MM.1S (cell line): ENCODE measurements at regions not wholly inside any gene's neighbourhood (a gene's known extent, or its start where the extent isn't known, plus 50 kb on each side); places are given as distances from the start of the nearest gene placed in this dataset.

ENCODE experiments used
- DNase-seq: peaks from one replicate; pipeline ENCODE4 v3.0.0-alpha.2; 2015
- H2AFZ ChIP-seq: fragments of 300-600 bp; sonication (generic); 2 replicates; pipeline ENCODE4 v1.6.0; 2016; ENCODE audit warnings: antibody characterized with exemption, low read length
- H3F3A ChIP-seq: fragments of 300-600 bp; sonication (generic); 2 replicates; pipeline ENCODE4 v1.6.1; 2016; ENCODE audit warnings: mild to moderate bottlenecking, antibody characterized with exemption, low read length, moderate library complexity, mixed read lengths; ENCODE audit not compliant: insufficient read depth
- H3K27ac ChIP-seq: fragments of 300-600 bp; sonication (generic); 2 replicates; pipeline ENCODE4 v1.5.1; 2016; ENCODE audit warnings: mild to moderate bottlenecking, low read length
- H3K27me3 ChIP-seq: fragments of 300-600 bp; sonication (generic); replicated peaks from 2 replicates; pipeline ENCODE4 v1.6.0; 2016; ENCODE audit warnings: low read length; ENCODE audit not compliant: insufficient read depth
- H3K36me3 ChIP-seq: fragments of 300-600 bp; sonication (generic); replicated peaks from 2 replicates; pipeline ENCODE4 v1.6.1; 2016; ENCODE audit warnings: mild to moderate bottlenecking, low read length, mixed read lengths; ENCODE audit not compliant: insufficient read depth
- H3K4me1 ChIP-seq: fragments of 300-600 bp; sonication (generic); 2 replicates; pipeline ENCODE4 v1.6.1; 2016; ENCODE audit warnings: low read length, mixed read lengths
- H3K4me2 ChIP-seq: fragments of 300-600 bp; sonication (generic); 2 replicates; pipeline ENCODE4 v1.6.0; 2016; ENCODE audit warnings: low read depth, low read length
- H3K4me3 ChIP-seq: fragments of 300-600 bp; sonication (generic); 2 replicates; pipeline ENCODE4 v1.5.1; 2016; ENCODE audit warnings: low read length, mixed read lengths
- H3K79me2 ChIP-seq: fragments of 300-600 bp; sonication (generic); 2 replicates; pipeline ENCODE4 v1.6.1; 2016; ENCODE audit warnings: mixed run types, low read length, mixed read lengths
- H3K9ac ChIP-seq: fragments of 300-600 bp; sonication (generic); 2 replicates; pipeline ENCODE4 v1.6.1; 2016; ENCODE audit warnings: low read length, mixed read lengths
- H3K9me2 ChIP-seq: fragments of 300-600 bp; sonication (generic); replicated peaks from 2 replicates; pipeline ENCODE4 v1.6.1; 2016; ENCODE audit warnings: mild to moderate bottlenecking, low read length, mixed read lengths; ENCODE audit not compliant: insufficient read depth
- H3K9me3 ChIP-seq: fragments of 300-600 bp; sonication (generic); replicated peaks from 2 replicates; pipeline ENCODE4 v1.6.1; 2016; ENCODE audit warnings: mild to moderate bottlenecking, low read length, mixed read lengths; ENCODE audit not compliant: insufficient read depth
- H4K20me1 ChIP-seq: fragments of 300-600 bp; sonication (generic); 2 replicates; pipeline ENCODE4 v1.6.1; 2016; ENCODE audit warnings: mild to moderate bottlenecking, low read length, moderate library complexity, mixed read lengths; ENCODE audit not compliant: insufficient read depth
- EZH2 ChIP-seq: fragments of 300-600 bp; sonication (generic); optimal IDR thresholded peaks from 2 replicates; pipeline ENCODE3; 2017; ENCODE audit warnings: low read depth, mild to moderate bottlenecking, antibody characterized with exemption, low read length, mixed read lengths
- EZH2phosphoT487 ChIP-seq: fragments of 300-600 bp; sonication (generic); IDR thresholded peaks from 2 replicates; pipeline ENCODE4 v1.6.1; 2018; ENCODE audit warnings: antibody characterized with exemption, low read length
- TF ChIP-seq, protein P1 (sequence below): fragments of 300-600 bp; sonication (generic); IDR thresholded peaks from 2 replicates; pipeline ENCODE4 v1.5.1; 2016; ENCODE audit warnings: antibody characterized with exemption, low read length, mixed read lengths

DNA sequence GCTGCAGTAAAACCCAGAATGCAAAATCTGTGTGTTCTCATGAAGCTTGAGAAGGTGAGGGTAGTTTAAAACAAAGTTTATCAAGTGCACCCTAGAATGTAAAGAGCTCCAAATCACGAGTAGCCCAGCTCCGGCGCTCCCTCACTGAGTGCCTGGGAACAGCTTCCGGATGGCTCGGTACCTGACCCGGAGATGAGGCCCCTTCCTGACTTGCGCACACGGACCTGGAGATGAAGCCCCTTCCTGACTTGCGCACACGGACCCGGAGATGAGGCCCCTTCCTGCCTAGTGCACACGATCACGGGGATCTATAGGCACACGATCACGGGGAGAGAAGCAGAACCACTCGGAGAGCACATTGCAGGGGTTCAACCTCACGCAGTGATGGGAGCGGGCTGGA is 322.1 kb upstream of the RNF32 start:
- H3K4me3 ChIP-seq = no peak overlapping the region
- H3F3A ChIP-seq = no peaks in the 10 kb centered on the region
- H3K27ac ChIP-seq = no peak overlapping the region
- no peaks in the 10 kb centered on the region for H3K4me1 ChIP-seq
- H3K9me3 ChIP-seq = no peaks in the 10 kb centered on the region
- no peaks in the 10 kb centered on the region for H3K79me2 ChIP-seq
- no peak overlapping the region for H3K9ac ChIP-seq
- H3K27me3 ChIP-seq = no peaks in the 10 kb centered on the region
- H4K20me1 ChIP-seq = no peaks in the 10 kb centered on the region
- H2AFZ ChIP-seq = no peak overlapping the region
- no peaks in the 10 kb centered on the region for H3K36me3 ChIP-seq
- no peak for DNase-seq
- no peak overlapping the region for H3K4me2 ChIP-seq
- no peaks in the 10 kb centered on the region for H3K9me2 ChIP-seq
- TF ChIP-seq EZH2phosphoT487 (no peak), EZH2 (no peak)
- TF ChIP-seq, protein P1, sequence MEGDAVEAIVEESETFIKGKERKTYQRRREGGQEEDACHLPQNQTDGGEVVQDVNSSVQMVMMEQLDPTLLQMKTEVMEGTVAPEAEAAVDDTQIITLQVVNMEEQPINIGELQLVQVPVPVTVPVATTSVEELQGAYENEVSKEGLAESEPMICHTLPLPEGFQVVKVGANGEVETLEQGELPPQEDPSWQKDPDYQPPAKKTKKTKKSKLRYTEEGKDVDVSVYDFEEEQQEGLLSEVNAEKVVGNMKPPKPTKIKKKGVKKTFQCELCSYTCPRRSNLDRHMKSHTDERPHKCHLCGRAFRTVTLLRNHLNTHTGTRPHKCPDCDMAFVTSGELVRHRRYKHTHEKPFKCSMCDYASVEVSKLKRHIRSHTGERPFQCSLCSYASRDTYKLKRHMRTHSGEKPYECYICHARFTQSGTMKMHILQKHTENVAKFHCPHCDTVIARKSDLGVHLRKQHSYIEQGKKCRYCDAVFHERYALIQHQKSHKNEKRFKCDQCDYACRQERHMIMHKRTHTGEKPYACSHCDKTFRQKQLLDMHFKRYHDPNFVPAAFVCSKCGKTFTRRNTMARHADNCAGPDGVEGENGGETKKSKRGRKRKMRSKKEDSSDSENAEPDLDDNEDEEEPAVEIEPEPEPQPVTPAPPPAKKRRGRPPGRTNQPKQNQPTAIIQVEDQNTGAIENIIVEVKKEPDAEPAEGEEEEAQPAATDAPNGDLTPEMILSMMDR = no peak

DNA sequence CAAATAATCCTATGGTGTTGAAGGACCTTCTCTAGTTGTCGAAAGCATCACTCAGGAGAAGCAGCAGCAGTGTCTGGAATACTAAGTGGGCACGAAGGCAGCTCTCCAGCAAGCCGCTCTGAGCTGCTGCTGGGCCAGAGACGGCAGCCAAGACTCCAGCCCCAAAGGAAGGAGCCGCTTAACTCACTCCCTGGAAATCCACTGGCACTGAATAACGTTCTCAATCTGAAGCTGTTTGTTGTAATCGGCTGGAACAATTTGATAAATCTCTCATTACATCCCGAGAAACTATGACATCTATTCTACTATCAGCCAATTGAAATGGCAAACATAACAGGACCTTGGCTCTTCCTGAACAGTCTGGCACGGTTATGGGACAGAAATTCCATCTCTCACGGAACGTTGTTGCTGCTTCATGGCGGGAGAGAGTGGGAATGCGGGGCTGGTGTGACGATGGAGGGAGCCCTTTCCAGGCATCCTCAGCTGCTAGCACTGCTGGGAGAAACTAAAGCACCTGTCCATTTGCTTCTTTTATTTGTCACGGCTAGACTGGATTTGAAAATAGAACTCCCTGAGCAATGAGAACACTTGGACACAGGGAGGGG is 331.5 kb upstream of the RNF32 start:
- Histone ChIP-seq H3K4me2 (no peak overlapping the region), H3F3A (no peaks in the 10 kb centered on the region), H3K27ac (no peak overlapping the region), H3K4me3 (no peak overlapping the region), H3K4me1 (no peaks in the 10 kb centered on the region), H3K79me2 (no peaks in the 10 kb centered on the region), H2AFZ (no peak overlapping the region), H3K27me3 (peaks cover 11% of the 10 kb centered on the region; the same call in 1 of the 2 replicates), H3K9me3 (no peaks in the 10 kb centered on the region), H3K36me3 (no peaks in the 10 kb centered on the region), H4K20me1 (no peaks in the 10 kb centered on the region), H3K9me2 (no peaks in the 10 kb centered on the region), H3K9ac (no peak overlapping the region)
- TF ChIP-seq, protein P1 = no peak
- TF ChIP-seq EZH2 = no peak
- no peak for TF ChIP-seq EZH2phosphoT487
- no peak for DNase-seq

DNA sequence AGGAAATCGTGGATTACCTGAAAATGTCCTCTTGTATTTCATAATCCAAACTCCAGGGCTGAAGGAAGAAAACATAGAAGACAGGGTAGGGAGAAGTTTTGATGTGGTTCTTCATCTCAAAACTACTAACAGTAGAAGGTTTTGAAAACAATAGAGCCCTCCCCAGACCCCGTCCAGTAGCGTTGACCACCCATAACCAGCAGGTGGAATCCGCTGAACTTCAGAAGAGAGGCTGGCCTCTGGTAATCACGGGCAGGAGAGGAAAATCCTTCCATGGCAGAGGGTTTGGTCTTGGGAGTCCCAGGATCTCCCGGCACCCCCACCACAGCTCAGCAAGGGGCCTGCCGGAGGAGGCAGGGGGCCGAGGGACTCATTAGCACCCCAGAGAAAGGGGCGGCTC is 333.4 kb upstream of the RNF32 start:
- Histone ChIP-seq H3K27ac (no peak overlapping the region), H3K4me3 (no peak overlapping the region), H3K36me3 (no peaks in the 10 kb centered on the region), H3K4me1 (no peaks in the 10 kb centered on the region), H3K4me2 (no peak overlapping the region), H3K27me3 (peaks cover 11% of the 10 kb centered on the region; the same call in 1 of the 2 replicates), H3K9me2 (no peaks in the 10 kb centered on the region), H4K20me1 (no peaks in the 10 kb centered on the region), H3F3A (no peaks in the 10 kb centered on the region), H3K79me2 (no peaks in the 10 kb centered on the region), H3K9ac (no peak overlapping the region), H2AFZ (no peak overlapping the region), H3K9me3 (no peaks in the 10 kb centered on the region)
- TF ChIP-seq EZH2 (no peak), EZH2phosphoT487 (no peak)
- TF ChIP-seq, protein P1 = no peak
- DNase-seq = no peak
